Keratinocyte (primary cell): ENCODE measurements at regions not wholly inside any gene's neighbourhood (a gene's known extent, or its start where the extent isn't known, plus 50 kb on each side); places are given as distances from the start of the nearest gene placed in this dataset.

ENCODE experiments used
- CTCF ChIP-seq, 3 experiments: IDR thresholded peaks in 1 of 3; conservative IDR thresholded peaks in 1 of 3; optimal IDR thresholded peaks in 1 of 3; 2 replicates in 2 of 3; 3 replicates in 1 of 3; pipeline versions ENCODE3 to v1.5.1; 2011; ENCODE audit warnings: low read length in 3 of 3, mild to moderate bottlenecking in 3 of 3, moderate library complexity in 2 of 3, control low read depth in 1 of 3, inconsistent platforms in 1 of 3; ENCODE audit not compliant: insufficient read depth in 2 of 3; ENCODE audit errors: extremely low read depth in 1 of 3
- EZH2 ChIP-seq: IDR thresholded peaks from one replicate; pipeline ENCODE4 v1.6.1; 2012; ENCODE audit warnings: inconsistent platforms, mild to moderate bottlenecking, low read length, moderate library complexity

- no peak for TF ChIP-seq EZH2
- no peak for TF ChIP-seq CTCF (optimal IDR thresholded peaks at IDR 0.05 in 1 of 3, IDR thresholded peaks at IDR 0.05 in 1 of 3, conservative IDR thresholded peaks at IDR 0.05 in 1 of 3; ENCODE audit: extremely low read depth in 1 of 3, insufficient read depth in 2 of 3, low read length in 3 of 3)
Observed at GRCh38 chr12:115774148-115774895, 503.2 kb downstream of the MED13L start.
